Astrocyte (in vitro differentiated cells and primary cell): ENCODE measurements at regions not wholly inside any gene's neighbourhood (a gene's known extent, or its start where the extent isn't known, plus 50 kb on each side); places are given as distances from the start of the nearest gene placed in this dataset.

Experiments used
- DNase-seq: peaks from one replicate; pipeline ENCODE4 v3.0.0-alpha.2; 2010; ENCODE audit warnings: low read depth
- FAIRE-seq: peaks from 2 replicates; lab custom pipeline; 2011; peaks lifted over from hg19 to GRCh38; lab: Jason Lieb, UNC
- H2AFZ ChIP-seq: 2 replicates; pipeline ENCODE4 v1.6.0; 2012; ENCODE audit warnings: low read depth, low read length, inconsistent platforms
- H3K27ac ChIP-seq: 2 replicates; pipeline ENCODE4 v1.5.1; 2011; ENCODE audit warnings: low read depth, low read length, inconsistent platforms
- H3K27me3 ChIP-seq: 2 replicates; pipeline ENCODE4 v1.6.0; 2011; ENCODE audit warnings: low read length, inconsistent platforms; ENCODE audit not compliant: insufficient read depth
- H3K36me3 ChIP-seq: 2 replicates; pipeline ENCODE4 v1.5.1; 2011; ENCODE audit warnings: low read length, inconsistent platforms; ENCODE audit not compliant: insufficient read depth
- H3K4me1 ChIP-seq: 2 replicates; pipeline ENCODE4 v1.5.1; 2011; ENCODE audit warnings: low read length, inconsistent platforms; ENCODE audit not compliant: insufficient read depth
- H3K4me2 ChIP-seq: 2 replicates; pipeline ENCODE4 v1.6.0; 2012; ENCODE audit warnings: low read length, inconsistent platforms
- H3K4me3 ChIP-seq: 2 replicates; pipeline ENCODE4 v1.5.1; 2011; ENCODE audit warnings: low read depth, mild to moderate bottlenecking, low read length, inconsistent platforms; ENCODE audit not compliant: insufficient read depth
- H3K79me2 ChIP-seq: 2 replicates; pipeline ENCODE4 v1.6.0; 2012; ENCODE audit warnings: mild to moderate bottlenecking, low read length, inconsistent platforms; ENCODE audit not compliant: insufficient read depth
- H3K9ac ChIP-seq: 2 replicates; pipeline ENCODE4 v1.6.0; 2012; ENCODE audit warnings: mild to moderate bottlenecking, low read length, inconsistent platforms
- H3K9me3 ChIP-seq: 2 replicates; pipeline ENCODE4 v1.5.1; 2012; ENCODE audit warnings: low read depth, mild to moderate bottlenecking, low read length, inconsistent platforms; ENCODE audit not compliant: insufficient read depth
- H4K20me1 ChIP-seq: 2 replicates; pipeline ENCODE4 v1.6.0; 2012; ENCODE audit warnings: low read length, inconsistent platforms; ENCODE audit not compliant: insufficient read depth
- H3K27ac Mint-ChIP-seq: one replicate; pipeline ENCODE4 v1.8.0; 2021; ENCODE audit warnings: mild to moderate bottlenecking, mixed read lengths; ENCODE audit not compliant: unreplicated experiment
- H3K27me3 Mint-ChIP-seq: one replicate; pipeline ENCODE4 v1.8.0; 2021; ENCODE audit warnings: low read depth, mixed read lengths; ENCODE audit not compliant: unreplicated experiment
- H3K36me3 Mint-ChIP-seq: one replicate; pipeline ENCODE4 v1.8.0; 2021; ENCODE audit warnings: low read depth, mixed read lengths; ENCODE audit not compliant: unreplicated experiment
- H3K4me1 Mint-ChIP-seq: one replicate; pipeline ENCODE4 v1.8.0; 2021; ENCODE audit warnings: low read depth, mixed read lengths; ENCODE audit not compliant: unreplicated experiment
- H3K4me3 Mint-ChIP-seq: one replicate; pipeline ENCODE4 v1.8.0; 2021; ENCODE audit warnings: mild to moderate bottlenecking, moderate library complexity, mixed read lengths; ENCODE audit not compliant: unreplicated experiment
- H3K9me3 Mint-ChIP-seq: one replicate; pipeline ENCODE4 v1.8.0; 2021; ENCODE audit warnings: mild to moderate bottlenecking, mixed read lengths; ENCODE audit not compliant: unreplicated experiment
- EZH2 ChIP-seq: IDR thresholded peaks from 2 replicates; pipeline ENCODE4 v1.6.1; 2012; ENCODE audit warnings: mild to moderate bottlenecking, low read length, inconsistent platforms; ENCODE audit not compliant: insufficient read depth
- TF ChIP-seq, protein P1 (sequence below): IDR thresholded peaks from 2 replicates; pipeline ENCODE4 v1.5.1; 2011; ENCODE audit warnings: low read depth, mild to moderate bottlenecking, inconsistent platforms, low read length, moderate library complexity; ENCODE audit not compliant: insufficient read depth

GRCh38 chr11:111063726-111064517, 181.6 kb upstream of the POU2AF2 start:
- H2AFZ ChIP-seq = no peak overlapping the region
- H3K36me3 ChIP-seq = no peaks in the 10 kb centered on the region
- no peak overlapping the region for H3K4me3 ChIP-seq
- peaks cover 13% of the 10 kb centered on the region for H3K4me1 ChIP-seq
- peak overlapping the region; percentile 58 for H3K4me2 ChIP-seq
- FAIRE-seq (no peak), DNase-seq (peak; percentile 86)
- no peaks in the 10 kb centered on the region for H3K27me3 ChIP-seq
- peaks cover 3% of the 10 kb centered on the region for H3K9me3 ChIP-seq
- Mint-ChIP-seq H3K4me1 (peaks cover 5% of the 10 kb centered on the region), H3K4me3 (no peak overlapping the region), H3K27ac (no peak overlapping the region), H3K36me3 (no peaks in the 10 kb centered on the region), H3K27me3 (peaks cover 3% of the 10 kb centered on the region), H3K9me3 (peaks cover 7% of the 10 kb centered on the region)
- no peaks in the 10 kb centered on the region for H3K79me2 ChIP-seq
- TF ChIP-seq, protein P1, sequence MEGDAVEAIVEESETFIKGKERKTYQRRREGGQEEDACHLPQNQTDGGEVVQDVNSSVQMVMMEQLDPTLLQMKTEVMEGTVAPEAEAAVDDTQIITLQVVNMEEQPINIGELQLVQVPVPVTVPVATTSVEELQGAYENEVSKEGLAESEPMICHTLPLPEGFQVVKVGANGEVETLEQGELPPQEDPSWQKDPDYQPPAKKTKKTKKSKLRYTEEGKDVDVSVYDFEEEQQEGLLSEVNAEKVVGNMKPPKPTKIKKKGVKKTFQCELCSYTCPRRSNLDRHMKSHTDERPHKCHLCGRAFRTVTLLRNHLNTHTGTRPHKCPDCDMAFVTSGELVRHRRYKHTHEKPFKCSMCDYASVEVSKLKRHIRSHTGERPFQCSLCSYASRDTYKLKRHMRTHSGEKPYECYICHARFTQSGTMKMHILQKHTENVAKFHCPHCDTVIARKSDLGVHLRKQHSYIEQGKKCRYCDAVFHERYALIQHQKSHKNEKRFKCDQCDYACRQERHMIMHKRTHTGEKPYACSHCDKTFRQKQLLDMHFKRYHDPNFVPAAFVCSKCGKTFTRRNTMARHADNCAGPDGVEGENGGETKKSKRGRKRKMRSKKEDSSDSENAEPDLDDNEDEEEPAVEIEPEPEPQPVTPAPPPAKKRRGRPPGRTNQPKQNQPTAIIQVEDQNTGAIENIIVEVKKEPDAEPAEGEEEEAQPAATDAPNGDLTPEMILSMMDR = no peak
- TF ChIP-seq EZH2 = no peak
- H4K20me1 ChIP-seq = no peaks in the 10 kb centered on the region
- no peak overlapping the region for H3K27ac ChIP-seq
- H3K9ac ChIP-seq = no peak overlapping the region

GRCh38 chr11:111062420-111062819, 183.1 kb upstream of the POU2AF2 start:
- no peaks in the 10 kb centered on the region for H4K20me1 ChIP-seq
- H2AFZ ChIP-seq = no peak overlapping the region
- H3K79me2 ChIP-seq = no peaks in the 10 kb centered on the region
- H3K36me3 ChIP-seq = no peaks in the 10 kb centered on the region
- H3K36me3 Mint-ChIP-seq = no peaks in the 10 kb centered on the region
- DNase-seq (no peak), FAIRE-seq (no peak)
- no peak overlapping the region for H3K4me2 ChIP-seq
- no peak for TF ChIP-seq EZH2
- TF ChIP-seq, protein P1 = no peak
- peaks cover 3% of the 10 kb centered on the region for H3K27me3 Mint-ChIP-seq
- H3K27me3 ChIP-seq = no peaks in the 10 kb centered on the region
- H3K27ac Mint-ChIP-seq = no peak overlapping the region
- peaks cover 13% of the 10 kb centered on the region for H3K4me1 ChIP-seq
- H3K9ac ChIP-seq = no peak overlapping the region
- H3K27ac ChIP-seq = no peak overlapping the region
- peaks cover 1% of the 10 kb centered on the region for H3K9me3 Mint-ChIP-seq
- no peaks in the 10 kb centered on the region for H3K9me3 ChIP-seq
- H3K4me3 ChIP-seq = no peak overlapping the region
- H3K4me1 Mint-ChIP-seq = peaks cover 5% of the 10 kb centered on the region
- H3K4me3 Mint-ChIP-seq = no peak overlapping the region

GRCh38 chr11:111059726-111060125, 185.8 kb upstream of the POU2AF2 start:
- peak; percentile 36 for DNase-seq
- Histone ChIP-seq H3K4me2 (no peak overlapping the region), H3K9ac (no peak overlapping the region), H3K9me3 (no peaks in the 10 kb centered on the region), H3K27ac (no peak overlapping the region), H3K27me3 (no peaks in the 10 kb centered on the region), H4K20me1 (no peaks in the 10 kb centered on the region), H3K79me2 (no peaks in the 10 kb centered on the region), H3K4me1 (peaks cover 13% of the 10 kb centered on the region), H3K4me3 (no peak overlapping the region), H3K36me3 (no peaks in the 10 kb centered on the region), H2AFZ (no peak overlapping the region)
- Mint-ChIP-seq H3K27me3 (no peaks in the 10 kb centered on the region), H3K4me3 (no peak overlapping the region), H3K4me1 (peaks cover 5% of the 10 kb centered on the region), H3K36me3 (no peaks in the 10 kb centered on the region), H3K27ac (no peak overlapping the region), H3K9me3 (peaks cover 2% of the 10 kb centered on the region)
- FAIRE-seq = no peak
- no peak for TF ChIP-seq EZH2
- TF ChIP-seq, protein P1 = no peak
